ENCODE measurements at regions not wholly inside any gene's neighbourhood (a gene's known extent, or its start where the extent isn't known, plus 50 kb on each side); places are given as distances from the start of the nearest gene placed in this dataset.

DNA sequence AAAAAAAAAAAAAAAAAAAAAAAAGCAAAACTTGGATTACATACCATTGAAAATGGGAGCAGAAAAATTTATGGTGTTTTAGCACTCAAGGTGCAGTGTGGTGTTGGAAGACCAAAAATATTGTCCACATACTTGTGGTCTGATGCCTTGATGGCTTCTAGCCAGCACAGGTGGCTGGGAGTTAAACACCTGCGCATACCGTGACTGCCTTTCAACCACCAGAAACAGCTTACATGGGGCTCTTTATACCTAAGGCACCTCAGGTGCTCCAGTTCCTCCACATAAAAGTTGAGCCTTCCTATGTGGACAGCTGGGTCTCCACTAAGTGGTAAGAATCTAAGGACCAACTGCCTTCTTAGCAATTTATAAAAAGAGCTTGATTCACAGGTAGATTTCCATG lies 802.6 kb upstream of the CELF4 start:
- TF ChIP-seq, protein P1, sequence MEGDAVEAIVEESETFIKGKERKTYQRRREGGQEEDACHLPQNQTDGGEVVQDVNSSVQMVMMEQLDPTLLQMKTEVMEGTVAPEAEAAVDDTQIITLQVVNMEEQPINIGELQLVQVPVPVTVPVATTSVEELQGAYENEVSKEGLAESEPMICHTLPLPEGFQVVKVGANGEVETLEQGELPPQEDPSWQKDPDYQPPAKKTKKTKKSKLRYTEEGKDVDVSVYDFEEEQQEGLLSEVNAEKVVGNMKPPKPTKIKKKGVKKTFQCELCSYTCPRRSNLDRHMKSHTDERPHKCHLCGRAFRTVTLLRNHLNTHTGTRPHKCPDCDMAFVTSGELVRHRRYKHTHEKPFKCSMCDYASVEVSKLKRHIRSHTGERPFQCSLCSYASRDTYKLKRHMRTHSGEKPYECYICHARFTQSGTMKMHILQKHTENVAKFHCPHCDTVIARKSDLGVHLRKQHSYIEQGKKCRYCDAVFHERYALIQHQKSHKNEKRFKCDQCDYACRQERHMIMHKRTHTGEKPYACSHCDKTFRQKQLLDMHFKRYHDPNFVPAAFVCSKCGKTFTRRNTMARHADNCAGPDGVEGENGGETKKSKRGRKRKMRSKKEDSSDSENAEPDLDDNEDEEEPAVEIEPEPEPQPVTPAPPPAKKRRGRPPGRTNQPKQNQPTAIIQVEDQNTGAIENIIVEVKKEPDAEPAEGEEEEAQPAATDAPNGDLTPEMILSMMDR (IDR thresholded peaks at IDR 0.05; ENCODE audit: insufficient read depth, low read depth, low read length): no peak
- no peak for DNase-seq (ENCODE audit: low read depth)
- no peak overlapping the region for H3K4me3 ChIP-seq (ENCODE audit: low read depth, low read length)

DNA sequence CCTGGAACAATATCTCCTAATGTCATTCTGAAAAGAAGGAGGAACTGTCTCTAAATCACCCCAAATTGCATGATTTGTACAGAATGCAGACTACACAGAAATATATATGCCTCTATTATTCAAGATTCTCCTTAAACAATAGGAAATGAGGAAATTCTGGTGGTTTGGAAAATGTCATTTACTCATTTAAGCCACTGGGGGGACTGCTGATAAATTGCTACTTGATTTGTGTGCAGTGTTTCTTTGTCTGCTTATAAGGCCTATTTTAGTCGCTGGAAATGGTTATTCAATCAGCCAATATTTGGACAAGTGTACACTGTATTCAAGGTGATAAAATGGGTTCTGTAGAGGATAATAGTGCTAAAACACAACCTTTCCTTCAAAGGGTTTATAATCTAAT lies 801.9 kb upstream of the CELF4 start:
- H3K4me3 ChIP-seq (ENCODE audit: low read depth, low read length): no peak overlapping the region
- no peak for DNase-seq (ENCODE audit: low read depth)
- TF ChIP-seq, protein P1 (IDR thresholded peaks at IDR 0.05; ENCODE audit: insufficient read depth, low read depth, low read length): no peak

DNA sequence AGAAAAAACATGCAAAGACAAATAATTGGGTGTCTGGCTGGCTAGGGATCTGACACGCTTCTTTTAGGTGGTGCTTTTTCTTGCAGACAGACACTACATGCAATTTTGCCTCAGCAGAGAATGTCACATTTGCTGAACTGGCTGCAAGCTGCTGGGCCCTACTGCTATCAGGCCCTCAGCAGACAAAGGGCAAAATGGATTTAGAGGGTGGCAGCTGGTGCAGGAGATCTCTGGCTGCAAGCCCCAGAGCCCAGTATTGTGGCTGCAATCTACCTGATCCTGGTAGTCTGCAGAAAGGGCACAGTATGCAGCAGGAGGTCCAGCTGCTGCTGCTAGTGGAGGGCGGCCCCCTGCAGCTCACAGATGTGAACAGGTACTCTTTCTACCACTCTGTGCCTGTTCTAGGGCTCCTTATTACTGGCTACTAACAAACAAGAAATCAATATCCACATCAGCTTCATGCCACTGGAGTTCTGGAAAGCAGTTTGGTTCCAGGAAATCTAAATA lies 796.7 kb upstream of the CELF4 start:
- TF ChIP-seq, protein P1 (IDR thresholded peaks at IDR 0.05; ENCODE audit: insufficient read depth, low read depth, low read length): no peak
- H3K4me3 ChIP-seq (ENCODE audit: low read depth, low read length): no peak overlapping the region
- DNase-seq (ENCODE audit: low read depth): no peak

DNA sequence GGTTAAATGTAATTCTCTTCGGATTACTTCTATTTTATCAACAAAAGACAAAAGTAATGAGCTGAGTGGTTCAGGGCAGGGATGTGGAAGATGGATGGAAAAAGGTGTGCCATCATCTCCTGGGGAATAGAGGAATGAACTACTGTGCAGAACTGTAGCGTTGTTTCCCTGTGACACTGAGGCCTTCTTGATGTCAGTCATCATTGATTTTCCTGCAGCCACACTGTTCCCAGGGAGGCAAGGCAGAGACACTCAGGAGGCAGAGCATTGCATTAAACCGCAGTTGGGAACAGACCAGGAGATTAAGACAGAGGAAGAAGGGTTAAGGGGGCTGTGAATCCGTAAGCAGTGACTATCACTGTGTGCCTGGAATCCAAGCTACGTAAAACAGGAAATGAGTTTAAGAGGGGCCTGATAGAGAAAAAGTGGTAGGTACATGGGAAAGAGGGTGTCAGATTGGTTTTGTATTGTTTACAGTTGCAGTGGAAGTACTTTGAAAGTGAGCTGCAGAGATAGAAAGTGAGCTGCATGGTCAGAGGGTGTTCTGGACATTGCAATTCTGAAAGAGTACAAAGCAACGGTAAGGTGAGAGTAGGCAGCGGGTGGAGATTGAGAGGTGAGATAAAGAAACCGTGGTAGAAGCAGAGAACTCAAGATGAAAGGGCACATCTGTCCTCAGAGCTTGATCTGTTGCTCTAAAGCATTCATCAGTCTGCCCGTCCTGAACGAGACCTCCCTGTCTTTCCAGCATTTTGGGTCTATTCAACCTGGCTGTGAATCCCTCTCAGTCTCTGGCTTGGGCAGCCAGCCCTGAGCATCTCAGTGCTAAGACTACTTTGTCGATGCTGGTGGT lies 793.4 kb upstream of the CELF4 start:
- no peak for DNase-seq (ENCODE audit: low read depth)
- TF ChIP-seq, protein P1 (IDR thresholded peaks at IDR 0.05; ENCODE audit: insufficient read depth, low read depth, low read length): no peak
- no peak overlapping the region for H3K4me3 ChIP-seq (ENCODE audit: low read depth, low read length)

DNA sequence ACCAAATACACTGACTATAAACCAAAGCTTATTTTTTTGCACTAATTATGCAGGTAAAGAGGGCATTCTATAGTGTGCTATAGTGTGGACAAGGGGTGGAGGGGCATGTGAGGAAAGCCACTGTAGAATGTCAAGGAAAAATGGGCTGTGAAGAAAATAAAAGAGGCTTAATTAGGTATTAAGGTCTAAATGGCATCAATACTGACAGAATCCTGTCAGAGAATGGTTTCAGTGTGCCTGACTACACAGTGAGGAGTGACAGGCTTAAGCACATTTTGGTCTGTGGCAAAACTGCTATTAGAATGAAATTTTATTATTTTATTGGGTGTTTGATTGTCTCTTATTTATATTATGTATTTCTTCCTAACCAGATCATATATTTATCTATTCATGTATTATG lies 787.6 kb upstream of the CELF4 start:
- TF ChIP-seq, protein P1 (IDR thresholded peaks at IDR 0.05; ENCODE audit: insufficient read depth, low read depth, low read length): no peak

DNA sequence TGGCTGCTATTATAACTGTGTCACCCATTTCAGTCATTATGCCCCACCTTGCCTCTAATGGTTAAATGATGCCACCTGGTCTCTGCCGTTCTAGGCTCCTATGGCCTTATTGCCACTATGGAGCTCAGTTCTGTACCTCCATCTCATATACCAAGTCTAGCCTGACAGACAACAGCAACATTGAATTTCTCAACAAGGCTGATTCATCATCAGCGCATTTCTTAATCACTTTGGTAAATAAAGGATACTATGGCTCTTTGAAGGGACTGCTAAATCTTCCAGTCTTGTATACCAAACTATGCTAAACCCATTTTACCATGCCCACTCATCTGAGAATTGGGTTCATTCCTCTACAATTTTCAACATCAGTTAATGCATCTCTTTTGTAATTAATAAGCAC lies 784.5 kb upstream of the CELF4 start:
- no peak for DNase-seq (ENCODE audit: low read depth)
- TF ChIP-seq, protein P1 (IDR thresholded peaks at IDR 0.05; ENCODE audit: insufficient read depth, low read depth, low read length): no peak
- H3K4me3 ChIP-seq (ENCODE audit: low read depth, low read length): no peak overlapping the region

More for the DNA sequence above, 787.6 kb upstream of the CELF4 start:
- H3K4me3 ChIP-seq (ENCODE audit: low read depth, low read length): no peak overlapping the region
- no peak for DNase-seq (ENCODE audit: low read depth)

Data from fibroblast of villous mesenchyme (primary cell).